AML-193 (cell line): ENCODE measurements at regions not wholly inside any gene's neighbourhood (a gene's known extent, or its start where the extent isn't known, plus 50 kb on each side); places are given as distances from the start of the nearest gene placed in this dataset.
A peak's percentile ranks its signal among the peaks of the same experiment; 100 is the strongest.

Experiments used
- DNase-seq, 2 experiments: peaks; one replicate each; lab custom pipeline; 2025; lab: John Stamatoyannopoulos, UW

DNA sequence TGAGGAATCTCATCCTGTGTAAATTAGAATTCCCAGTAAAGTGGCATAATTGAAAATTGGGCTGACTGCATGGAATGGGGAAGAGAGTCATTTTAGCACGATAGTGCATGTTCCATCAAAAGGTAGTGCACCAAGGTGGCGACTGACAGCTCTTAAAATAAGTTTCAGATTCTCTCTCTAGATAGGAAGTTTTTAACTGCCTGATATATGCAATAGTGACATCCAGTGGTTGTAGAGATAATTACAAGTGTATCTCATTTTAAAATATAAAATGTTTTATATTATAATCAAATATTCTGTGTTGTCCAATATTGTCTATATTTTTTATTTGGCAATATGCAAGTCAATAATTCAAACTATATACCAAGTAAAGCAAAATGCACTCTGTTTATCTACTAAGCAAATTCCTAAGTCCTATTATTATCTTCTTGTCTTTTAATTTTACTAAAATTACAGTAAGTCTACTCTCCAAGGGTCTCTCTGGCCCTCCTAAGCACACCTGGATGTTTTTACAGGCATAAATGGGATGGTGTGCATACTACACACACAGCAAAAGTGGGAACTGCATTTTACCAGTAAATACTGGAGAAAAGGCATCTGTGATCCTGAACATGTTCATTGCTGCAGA is 397.7 kb upstream of the HNRNPA3 start:
- peak; percentile 46 to 60 for DNase-seq

DNA sequence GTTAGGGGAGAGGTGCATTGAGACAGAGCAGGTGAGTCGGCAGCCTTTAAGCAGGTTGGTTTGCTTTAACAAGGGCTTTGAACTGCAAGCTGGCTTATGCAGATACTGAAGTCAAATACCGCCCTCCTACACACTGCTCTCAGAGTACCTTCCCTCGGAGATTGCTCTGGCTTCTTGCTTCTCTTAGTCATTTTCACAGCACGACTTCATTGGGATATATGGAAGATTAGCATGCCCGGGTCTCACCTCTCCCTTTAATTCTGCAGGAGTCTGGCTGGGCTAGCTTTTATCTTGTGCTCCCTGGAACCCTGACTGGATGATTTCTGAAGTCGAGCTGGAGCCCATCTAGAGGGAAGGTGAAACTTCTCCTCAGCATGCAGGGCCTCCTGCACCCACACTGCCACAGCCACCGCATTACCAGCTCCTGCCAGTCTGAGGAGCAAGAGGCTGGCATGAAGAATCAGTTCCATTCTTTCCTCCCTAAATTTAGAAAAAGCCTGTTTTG is 395.5 kb upstream of the HNRNPA3 start:
- DNase-seq: no peak

- DNase-seq: no peak
Measured at GRCh38 chr2:176818076-176818475, 394.5 kb upstream of the HNRNPA3 start.

GRCh38 chr2:176818617-176819016 is 394.0 kb upstream of the HNRNPA3 start:
- DNase-seq: no peak

GRCh38 chr2:176819306-176819705 is 393.3 kb upstream of the HNRNPA3 start:
- DNase-seq: no peak

DNA sequence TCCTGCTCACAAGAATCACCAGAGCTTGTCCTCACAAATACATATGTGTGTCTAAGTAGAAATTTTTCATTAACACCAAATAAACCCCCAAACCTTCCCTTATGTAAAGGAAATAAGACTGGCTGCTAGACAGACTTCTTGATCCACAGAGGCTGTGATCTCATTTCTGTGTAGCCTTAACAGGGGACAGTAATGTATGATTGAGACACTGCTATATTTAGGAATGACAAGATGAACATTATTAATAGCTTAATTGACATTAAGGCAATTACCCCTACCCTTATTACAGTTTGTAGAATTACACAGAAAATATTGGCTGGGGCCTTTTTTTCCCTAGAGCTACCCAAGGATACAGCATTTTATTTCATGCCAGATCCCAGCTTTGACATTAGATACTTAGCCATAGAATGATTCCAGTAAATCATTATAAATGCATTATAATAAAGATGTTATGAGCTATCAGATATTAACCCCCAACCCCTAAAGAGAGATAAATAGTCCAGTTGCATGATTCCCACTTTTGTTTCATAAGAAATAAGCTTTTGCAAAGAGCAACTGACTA is 392.1 kb upstream of the HNRNPA3 start:
- no peak for DNase-seq

DNA sequence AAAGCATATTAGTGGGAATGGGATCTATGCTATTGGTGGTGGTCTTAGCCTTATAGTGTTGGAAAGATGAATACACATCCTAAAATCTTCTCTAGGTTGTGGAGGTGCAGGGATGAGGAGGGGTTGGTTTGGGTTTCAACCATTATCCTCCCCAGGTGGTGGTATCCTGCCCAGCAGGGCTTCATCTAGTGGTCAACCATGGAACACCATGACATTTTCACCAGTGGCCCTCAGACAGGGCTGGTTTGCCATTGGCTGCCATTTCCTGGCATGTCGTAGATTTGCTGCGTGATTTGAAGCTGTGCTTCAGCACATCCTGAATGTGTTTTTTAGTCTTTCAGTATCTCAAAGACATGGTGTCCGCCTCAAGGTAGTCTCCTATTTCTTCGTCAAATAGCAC is 391.2 kb upstream of the HNRNPA3 start:
- no peak for DNase-seq

GRCh38 chr2:176822060-176822459 is 390.5 kb upstream of the HNRNPA3 start:
- DNase-seq: no peak

GRCh38 chr2:176826356-176826755 is 386.2 kb upstream of the HNRNPA3 start:
- no peak for DNase-seq

- no peak for DNase-seq
Measured at GRCh38 chr2:176826984-176827668, 385.5 kb upstream of the HNRNPA3 start.

DNA sequence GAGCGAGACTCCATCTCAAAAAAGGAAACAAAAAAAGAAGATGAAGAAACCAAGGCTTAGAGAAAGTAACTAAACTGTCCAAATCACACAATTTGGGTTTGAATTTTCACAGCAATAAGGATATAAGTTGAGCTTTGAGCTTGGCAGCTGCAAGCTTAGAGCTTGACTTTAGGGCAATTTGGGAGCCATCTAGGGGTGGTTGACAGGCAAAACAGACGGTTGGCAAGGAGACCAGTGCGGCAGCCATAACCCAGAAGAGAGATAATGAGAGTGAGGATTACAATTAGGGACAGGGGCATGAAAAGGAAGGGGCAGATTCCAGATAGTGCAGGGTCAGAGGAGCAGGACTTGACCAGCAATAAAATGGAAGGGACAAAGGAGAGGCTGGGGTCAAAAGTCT is 382.2 kb upstream of the HNRNPA3 start:
- no peak for DNase-seq

DNA sequence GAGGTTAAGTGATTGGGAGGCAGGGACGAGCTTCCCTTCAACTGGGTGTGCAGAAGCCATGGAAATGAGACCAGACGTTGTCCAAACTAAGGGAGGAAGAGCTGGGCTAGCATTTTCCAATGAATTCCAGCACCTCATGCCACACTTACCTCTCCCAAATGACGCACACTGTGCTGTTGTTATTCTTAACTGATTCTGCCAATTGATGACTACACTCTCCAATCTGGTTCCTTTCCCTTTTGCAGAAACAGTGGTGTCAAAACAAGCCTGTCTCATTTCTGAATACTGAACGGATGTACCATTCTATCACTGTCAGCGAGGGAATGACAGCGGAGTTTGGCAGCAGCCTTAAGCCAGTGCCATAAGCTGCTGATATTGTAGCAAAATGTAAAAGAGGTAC is 380.5 kb upstream of the HNRNPA3 start:
- no peak for DNase-seq

GRCh38 chr2:176833671-176834070 is 378.9 kb upstream of the HNRNPA3 start:
- no peak for DNase-seq

- no peak for DNase-seq
Measured at GRCh38 chr2:176834226-176834625, 378.4 kb upstream of the HNRNPA3 start.

GRCh38 chr2:176843208-176843607 is 369.4 kb upstream of the HNRNPA3 start:
- no peak for DNase-seq

GRCh38 chr2:176844461-176844860 is 368.1 kb upstream of the HNRNPA3 start:
- no peak for DNase-seq

DNA sequence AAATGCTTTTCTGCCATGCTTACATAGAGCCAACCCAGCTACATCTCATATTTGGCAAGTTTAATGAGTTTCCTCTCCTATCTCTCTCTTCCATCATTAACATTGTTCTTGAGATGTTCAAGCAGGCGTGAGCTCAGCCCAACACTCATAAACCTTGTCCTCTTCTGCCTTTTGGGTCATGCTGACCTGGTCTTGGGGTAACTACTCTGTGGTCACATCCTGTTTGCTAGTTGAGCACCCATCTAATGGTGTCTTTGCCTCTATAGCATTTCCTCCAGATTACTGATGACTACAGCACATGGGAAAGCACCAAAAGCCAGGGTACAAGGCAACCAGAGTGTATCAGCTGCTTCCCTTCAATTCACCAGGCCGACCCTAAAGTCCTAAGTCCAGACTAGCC is 366.9 kb upstream of the HNRNPA3 start:
- DNase-seq: no peak

DNA sequence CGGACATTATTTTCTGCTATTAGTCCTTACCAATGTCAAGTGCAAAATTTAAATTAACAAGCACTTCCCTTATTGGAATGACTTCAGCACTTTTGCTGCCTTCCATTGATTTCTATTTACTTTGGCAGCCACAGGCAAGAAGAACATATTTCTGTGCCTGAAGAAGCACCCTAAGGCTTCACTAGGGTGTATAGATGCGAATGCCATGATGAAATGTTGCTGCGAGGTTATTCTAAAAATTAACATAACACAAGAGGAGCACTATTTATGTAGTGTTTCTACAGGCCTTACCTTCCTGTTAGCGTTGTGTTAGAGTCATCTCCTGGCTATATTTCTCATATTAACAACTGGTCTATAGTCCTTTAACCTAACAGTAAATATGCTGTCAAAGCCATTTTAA is 365.0 kb upstream of the HNRNPA3 start:
- DNase-seq: no peak

- no peak for DNase-seq
Measured at GRCh38 chr2:176848844-176849243, 363.8 kb upstream of the HNRNPA3 start.

DNA sequence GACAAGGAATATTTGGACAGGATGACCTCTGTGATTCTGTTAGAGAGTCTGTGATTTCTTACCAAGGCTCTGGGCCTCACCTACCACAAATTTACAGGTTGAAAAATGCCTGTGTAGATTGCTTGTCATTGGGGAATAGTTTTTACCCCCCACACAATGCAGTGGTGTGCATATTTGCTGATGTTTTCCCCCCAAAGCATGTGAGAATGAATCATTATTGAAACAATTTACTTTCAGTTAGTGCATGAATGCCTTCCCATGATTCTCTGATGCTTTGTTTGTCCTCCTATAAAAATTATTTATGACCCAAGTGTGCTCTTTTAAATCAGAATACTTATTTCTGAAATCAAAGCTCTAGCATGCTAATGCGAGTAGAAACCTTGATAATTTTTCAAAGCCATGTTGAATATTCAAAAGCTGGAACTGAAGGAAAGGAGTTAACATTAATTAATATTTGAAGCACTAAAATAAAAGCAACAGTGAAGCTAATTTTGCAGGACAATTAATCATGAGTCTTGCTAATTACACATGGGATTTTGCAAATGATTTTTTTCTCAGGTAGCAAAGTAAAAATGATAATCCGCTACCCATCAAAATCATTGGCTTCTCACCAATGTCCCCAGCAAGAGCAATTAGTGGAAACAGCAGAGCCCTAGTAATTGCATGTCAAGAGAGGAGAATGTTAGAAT is 361.2 kb upstream of the HNRNPA3 start:
- no peak for DNase-seq

DNA sequence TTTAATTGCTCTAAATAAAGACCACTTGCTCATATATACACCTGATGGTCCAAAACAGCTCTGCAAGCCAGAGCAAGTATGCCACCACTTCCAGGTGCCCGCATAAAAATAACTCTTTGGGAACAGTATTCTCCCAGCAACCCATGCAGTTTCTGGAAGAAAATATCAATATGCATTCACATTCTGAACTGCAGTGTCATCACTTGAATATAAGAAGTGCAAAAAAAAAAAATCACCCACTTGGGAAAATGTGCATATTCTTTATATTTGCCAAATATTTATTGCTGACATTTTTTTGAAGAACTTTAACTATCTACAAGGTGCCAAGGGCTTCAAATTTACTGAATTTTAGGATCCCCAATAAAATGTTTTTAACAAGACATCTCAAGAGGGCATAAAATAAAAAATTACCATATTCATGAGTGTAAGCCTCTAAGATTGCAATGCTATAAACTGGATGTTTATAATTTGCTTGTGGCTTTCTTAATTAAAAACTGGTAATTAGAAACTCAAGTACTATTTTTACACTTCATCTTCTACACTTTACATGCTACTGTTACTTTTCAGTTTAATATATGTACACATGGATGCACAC is 360.6 kb upstream of the HNRNPA3 start:
- no peak for DNase-seq

GRCh38 chr2:176852667-176853066 is 359.9 kb upstream of the HNRNPA3 start:
- DNase-seq: no peak
